HG02678 (cell line): ENCODE measurements at regions not wholly inside any gene's neighbourhood (a gene's known extent, or its start where the extent isn't known, plus 50 kb on each side); places are given as distances from the start of the nearest gene placed in this dataset.
A peak's percentile ranks its signal among the peaks of the same experiment; 100 is the strongest.
"Not testable (repeated sequence)": the region's sequence is repeated elsewhere in the genome, so short reads cannot be mapped to it uniquely, and the experiment has no call there.

Source experiments
- ATAC-seq: cut with Tn5 transposase; IDR thresholded peaks from one replicate; pipeline ENCODE4 v1.9.1; 2021; ENCODE audit warnings: mild to moderate bottlenecking, moderate library complexity; ENCODE audit not compliant: unreplicated experiment

- ATAC-seq: no peak
These were observed 52.1 kb downstream of the CARTPT start for GRCh38 chr5:71771191-71771590.

- ATAC-seq: no peak
These were observed 59.7 kb downstream of the CARTPT start for GRCh38 chr5:71778678-71779276.

GRCh38 chr5:71780597-71780996 lies 61.5 kb downstream of the CARTPT start:
- no peak for ATAC-seq

GRCh38 chr5:71782393-71782770 lies 63.3 kb downstream of the CARTPT start:
- peak; percentile 43 for ATAC-seq

GRCh38 chr5:71782771-71783770 lies 64.0 kb downstream of the CARTPT start:
- peak; percentile 98 for ATAC-seq

GRCh38 chr5:71783891-71784290 lies 64.8 kb downstream of the CARTPT start:
- ATAC-seq: no peak

GRCh38 chr5:71786337-71787055 lies 67.4 kb downstream of the CARTPT start:
- ATAC-seq: no peak

- no peak for ATAC-seq
These were observed 69.7 kb downstream of the CARTPT start for GRCh38 chr5:71788794-71789193.

- no peak for ATAC-seq
These were observed 70.7 kb downstream of the CARTPT start for GRCh38 chr5:71789746-71790145.

- ATAC-seq: no peak
These were observed 71.4 kb downstream of the CARTPT start for GRCh38 chr5:71790433-71790832.

- not testable (repeated sequence) for ATAC-seq
These were observed 73.0 kb downstream of the CARTPT start for GRCh38 chr5:71792041-71792440.

GRCh38 chr5:71794061-71794695 lies 75.1 kb downstream of the CARTPT start:
- no peak for ATAC-seq

GRCh38 chr5:71802673-71803072 lies 83.6 kb downstream of the CARTPT start:
- no peak for ATAC-seq

GRCh38 chr5:71806711-71807110 lies 87.6 kb downstream of the CARTPT start:
- ATAC-seq: no peak

GRCh38 chr5:71807909-71808308 lies 88.8 kb downstream of the CARTPT start:
- no peak for ATAC-seq

GRCh38 chr5:71809446-71809845 lies 90.4 kb downstream of the CARTPT start:
- no peak for ATAC-seq

- ATAC-seq: no peak
These were observed 90.9 kb downstream of the CARTPT start for GRCh38 chr5:71810023-71810422.

- ATAC-seq: no peak
These were observed 91.6 kb downstream of the CARTPT start for GRCh38 chr5:71810471-71811195.

GRCh38 chr5:71811779-71812178 lies 92.7 kb downstream of the CARTPT start:
- ATAC-seq: no peak

- ATAC-seq: no peak
These were observed 97.2 kb downstream of the CARTPT start for GRCh38 chr5:71816307-71816706.
